Heart left ventricle (tissue), 13 donors: ENCODE measurements at regions not wholly inside any gene's neighbourhood (a gene's known extent, or its start where the extent isn't known, plus 50 kb on each side); places are given as distances from the start of the nearest gene placed in this dataset.

Experiments used
- CTCF ChIP-seq, 12 donors: fragments of 200-600 bp; sonication (generic) in 4 of 12; IDR thresholded peaks; one replicate each; pipeline versions ENCODE4 v1.5.0 to v1.8.0; 2018 to 2022; ENCODE audit warnings: antibody characterized with exemption in 12 of 12, mild to moderate bottlenecking in 5 of 12
- POLR2A ChIP-seq, 2 donors: fragments of 450-650 bp; IDR thresholded peaks; one replicate each; pipeline ENCODE4 v1.6.1; 2017; ENCODE audit warnings: antibody characterized with exemption in 2 of 2, mild to moderate bottlenecking in 2 of 2, moderate library complexity in 2 of 2
- donor health status: ischemic (EF 13 %, LVEDD 7.1; RV severe dilation, severe dysfunction).
- donor health status: DM: no; HTN: yes; CAD: no.
- donor health status: DM: no; HTN: no; CAD: no.
- donor health status: ischemic (EF 25% LVEDD 6.9; RV normal size, moderate dysfunction).
- donor health status: ischemic (EF 25% LVEDD 5.7; RV mildly dilated, moderate dysfunction).
- donor health status: ischemic (EF 35%, LVEDD 5.7; RV mildly dilated, moderate dysfunction).
- donor health status: nonischemic (EF 11% LVEDD 7.7; RV severe dilation, severe dysfunction).
- donor health status: DM: yes; HTN: yes; CAD: no.
- donor health status: PGD.
- donor health status: ischemic (EF 29% LVEDD 5.4; RV normal size, mild dysfunction).
- donor health status: nonischemic (EF 23%, LVEDD 6.1; RV moderate dilation, normal function).

GRCh38 chrX:40885989-40886388, 150.6 kb upstream of the MED14 start:
- TF ChIP-seq CTCF (IDR thresholded peaks at IDR 0.05) (no peak), POLR2A (IDR thresholded peaks at IDR 0.05) (no peak)
